ENCODE measurements at regions not wholly inside any gene's neighbourhood (a gene's known extent, or its start where the extent isn't known, plus 50 kb on each side); places are given as distances from the start of the nearest gene placed in this dataset.
A peak's percentile ranks its signal among the peaks of the same experiment; 100 is the strongest.

GRCh38 chr9:81474125-81474524 is 215.2 kb downstream of the TLE1 start:
- WGBS: 92% methylated on average over 3 of the region's 3 CpGs
- no peak for DNase-seq (ENCODE audit: low read depth in 6 of 9, low spot score in 9 of 9)
- no peak overlapping the region for H3K27ac ChIP-seq (ENCODE audit: low read depth in 1 of 2, low read length in 1 of 2)

GRCh38 chr9:81473708-81474107 is 215.6 kb downstream of the TLE1 start:
- Histone ChIP-seq H3K9me3 (ENCODE audit: control insufficient read depth in 2 of 2, insufficient read depth in 1 of 2, low read length in 1 of 2) (no peaks in the 10 kb centered on the region), H3K4me3 (ENCODE audit: low read length in 2 of 2) (no peak overlapping the region), H3K4me1 (ENCODE audit: control insufficient read depth in 2 of 2, insufficient read depth in 2 of 2, low read length in 2 of 2) (peaks cover 3 to 10% of the 10 kb centered on the region in 2 donors), H3K36me3 (ENCODE audit: control insufficient read depth in 2 of 2, insufficient read depth in 2 of 2, low read length in 1 of 2) (no peaks in the 10 kb centered on the region), H3K27me3 (ENCODE audit: control insufficient read depth in 2 of 2, insufficient read depth in 1 of 2, low read length in 1 of 2) (no peaks in the 10 kb centered on the region), H3K27ac (ENCODE audit: low read depth in 1 of 2, low read length in 1 of 2) (no peak overlapping the region)
- 98% methylated on average over 1 of the region's 1 CpG for WGBS
- no peak for DNase-seq (ENCODE audit: low read depth in 6 of 9, low spot score in 9 of 9)

More at GRCh38 chr9:81474125-81474524, 215.2 kb downstream of the TLE1 start:
- Histone ChIP-seq H3K27me3 (ENCODE audit: control insufficient read depth in 2 of 2, insufficient read depth in 1 of 2, low read length in 1 of 2) (no peaks in the 10 kb centered on the region), H3K36me3 (ENCODE audit: control insufficient read depth in 2 of 2, insufficient read depth in 2 of 2, low read length in 1 of 2) (no peaks in the 10 kb centered on the region), H3K4me3 (ENCODE audit: low read length in 2 of 2) (no peak overlapping the region), H3K4me1 (ENCODE audit: control insufficient read depth in 2 of 2, insufficient read depth in 2 of 2, low read length in 2 of 2) (peaks cover 3 to 10% of the 10 kb centered on the region in 2 donors), H3K9me3 (ENCODE audit: control insufficient read depth in 2 of 2, insufficient read depth in 1 of 2, low read length in 1 of 2) (no peaks in the 10 kb centered on the region)

GRCh38 chr9:81473206-81473605 is 216.1 kb downstream of the TLE1 start:
- 93% methylated on average over 2 of the region's 2 CpGs for WGBS

GRCh38 chr9:81472701-81473100 is 216.6 kb downstream of the TLE1 start:
- peak in 1 of 9 donors; percentile 32 for DNase-seq (ENCODE audit: low read depth in 6 of 9, low spot score in 9 of 9)
- Histone ChIP-seq H3K27ac (ENCODE audit: low read depth in 1 of 2, low read length in 1 of 2) (no peak overlapping the region), H3K4me1 (ENCODE audit: control insufficient read depth in 2 of 2, insufficient read depth in 2 of 2, low read length in 2 of 2) (peaks cover 3 to 10% of the 10 kb centered on the region in 2 donors), H3K4me3 (ENCODE audit: low read length in 2 of 2) (no peak overlapping the region), H3K27me3 (ENCODE audit: control insufficient read depth in 2 of 2, insufficient read depth in 1 of 2, low read length in 1 of 2) (no peaks in the 10 kb centered on the region), H3K9me3 (ENCODE audit: control insufficient read depth in 2 of 2, insufficient read depth in 1 of 2, low read length in 1 of 2) (no peaks in the 10 kb centered on the region), H3K36me3 (ENCODE audit: control insufficient read depth in 2 of 2, insufficient read depth in 2 of 2, low read length in 1 of 2) (no peaks in the 10 kb centered on the region)
- 93% methylated on average over 10 of the region's 10 CpGs for WGBS

More at GRCh38 chr9:81473206-81473605, 216.1 kb downstream of the TLE1 start:
- no peaks in the 10 kb centered on the region for H3K9me3 ChIP-seq (ENCODE audit: control insufficient read depth in 2 of 2, insufficient read depth in 1 of 2, low read length in 1 of 2)
- no peak overlapping the region for H3K27ac ChIP-seq (ENCODE audit: low read depth in 1 of 2, low read length in 1 of 2)
- H3K36me3 ChIP-seq (ENCODE audit: control insufficient read depth in 2 of 2, insufficient read depth in 2 of 2, low read length in 1 of 2): no peaks in the 10 kb centered on the region
- no peaks in the 10 kb centered on the region for H3K27me3 ChIP-seq (ENCODE audit: control insufficient read depth in 2 of 2, insufficient read depth in 1 of 2, low read length in 1 of 2)
- no peak overlapping the region for H3K4me3 ChIP-seq (ENCODE audit: low read length in 2 of 2)
- peak in 1 of 9 donors; percentile 8 for DNase-seq (ENCODE audit: low read depth in 6 of 9, low spot score in 9 of 9)
- peaks cover 3 to 10% of the 10 kb centered on the region in 2 donors for H3K4me1 ChIP-seq (ENCODE audit: control insufficient read depth in 2 of 2, insufficient read depth in 2 of 2, low read length in 2 of 2)

- peaks cover 3 to 10% of the 10 kb centered on the region in 2 donors for H3K4me1 ChIP-seq (ENCODE audit: control insufficient read depth in 2 of 2, insufficient read depth in 2 of 2, low read length in 2 of 2)
- no peak overlapping the region for H3K27ac ChIP-seq (ENCODE audit: low read depth in 1 of 2, low read length in 1 of 2)
- no peaks in the 10 kb centered on the region for H3K9me3 ChIP-seq (ENCODE audit: control insufficient read depth in 2 of 2, insufficient read depth in 1 of 2, low read length in 1 of 2)
- H3K27me3 ChIP-seq (ENCODE audit: control insufficient read depth in 2 of 2, insufficient read depth in 1 of 2, low read length in 1 of 2): no peaks in the 10 kb centered on the region
- DNase-seq (ENCODE audit: low read depth in 6 of 9, low spot score in 9 of 9): no peak
- 76% methylated on average over 3 of the region's 3 CpGs for WGBS
- H3K4me3 ChIP-seq (ENCODE audit: low read length in 2 of 2): no peak overlapping the region
- no peaks in the 10 kb centered on the region for H3K36me3 ChIP-seq (ENCODE audit: control insufficient read depth in 2 of 2, insufficient read depth in 2 of 2, low read length in 1 of 2)
These were observed 218.5 kb downstream of the TLE1 start for GRCh38 chr9:81470864-81471263.

GRCh38 chr9:81468084-81468595 is 221.2 kb downstream of the TLE1 start:
- H3K9me3 ChIP-seq (ENCODE audit: control insufficient read depth in 2 of 2, insufficient read depth in 1 of 2, low read length in 1 of 2): no peaks in the 10 kb centered on the region
- no peak overlapping the region for H3K4me3 ChIP-seq (ENCODE audit: low read length in 2 of 2)
- peaks cover 3 to 6% of the 10 kb centered on the region in 2 donors for H3K4me1 ChIP-seq (ENCODE audit: control insufficient read depth in 2 of 2, insufficient read depth in 2 of 2, low read length in 2 of 2)
- no peak overlapping the region for H3K27ac ChIP-seq (ENCODE audit: low read depth in 1 of 2, low read length in 1 of 2)
- no peak for DNase-seq (ENCODE audit: low read depth in 6 of 9, low spot score in 9 of 9)
- no peaks in the 10 kb centered on the region for H3K27me3 ChIP-seq (ENCODE audit: control insufficient read depth in 2 of 2, insufficient read depth in 1 of 2, low read length in 1 of 2)
- WGBS: 92% methylated on average over 1 of the region's 1 CpG
- H3K36me3 ChIP-seq (ENCODE audit: control insufficient read depth in 2 of 2, insufficient read depth in 2 of 2, low read length in 1 of 2): no peaks in the 10 kb centered on the region

GRCh38 chr9:81466981-81467380 is 222.4 kb downstream of the TLE1 start:
- Histone ChIP-seq H3K4me1 (ENCODE audit: control insufficient read depth in 2 of 2, insufficient read depth in 2 of 2, low read length in 2 of 2) (no peaks in the 10 kb centered on the region), H3K36me3 (ENCODE audit: control insufficient read depth in 2 of 2, insufficient read depth in 2 of 2, low read length in 1 of 2) (no peaks in the 10 kb centered on the region), H3K4me3 (ENCODE audit: low read length in 2 of 2) (no peak overlapping the region), H3K27me3 (ENCODE audit: control insufficient read depth in 2 of 2, insufficient read depth in 1 of 2, low read length in 1 of 2) (no peaks in the 10 kb centered on the region), H3K27ac (ENCODE audit: low read depth in 1 of 2, low read length in 1 of 2) (no peak overlapping the region), H3K9me3 (ENCODE audit: control insufficient read depth in 2 of 2, insufficient read depth in 1 of 2, low read length in 1 of 2) (no peaks in the 10 kb centered on the region)
- 97% methylated on average over 5 of the region's 5 CpGs for WGBS
- no peak for DNase-seq (ENCODE audit: low read depth in 6 of 9, low spot score in 9 of 9)

- no peaks in the 10 kb centered on the region for H3K36me3 ChIP-seq (ENCODE audit: control insufficient read depth in 2 of 2, insufficient read depth in 2 of 2, low read length in 1 of 2)
- no peaks in the 10 kb centered on the region for H3K9me3 ChIP-seq (ENCODE audit: control insufficient read depth in 2 of 2, insufficient read depth in 1 of 2, low read length in 1 of 2)
- WGBS: 16% methylated on average over 6 of the region's 6 CpGs
- no peaks in the 10 kb centered on the region for H3K4me1 ChIP-seq (ENCODE audit: control insufficient read depth in 2 of 2, insufficient read depth in 2 of 2, low read length in 2 of 2)
- no peak overlapping the region for H3K4me3 ChIP-seq (ENCODE audit: low read length in 2 of 2)
- DNase-seq (ENCODE audit: low read depth in 6 of 9, low spot score in 9 of 9): peak in 1 of 9 donors; percentile 6
- no peaks in the 10 kb centered on the region for H3K27me3 ChIP-seq (ENCODE audit: control insufficient read depth in 2 of 2, insufficient read depth in 1 of 2, low read length in 1 of 2)
- no peak overlapping the region for H3K27ac ChIP-seq (ENCODE audit: low read depth in 1 of 2, low read length in 1 of 2)
These were observed 223.8 kb downstream of the TLE1 start for GRCh38 chr9:81465468-81466011.

- Histone ChIP-seq H3K9me3 (ENCODE audit: control insufficient read depth in 2 of 2, insufficient read depth in 1 of 2, low read length in 1 of 2) (no peaks in the 10 kb centered on the region), H3K36me3 (ENCODE audit: control insufficient read depth in 2 of 2, insufficient read depth in 2 of 2, low read length in 1 of 2) (no peaks in the 10 kb centered on the region), H3K4me1 (ENCODE audit: control insufficient read depth in 2 of 2, insufficient read depth in 2 of 2, low read length in 2 of 2) (no peaks in the 10 kb centered on the region), H3K27me3 (ENCODE audit: control insufficient read depth in 2 of 2, insufficient read depth in 1 of 2, low read length in 1 of 2) (no peaks in the 10 kb centered on the region), H3K4me3 (ENCODE audit: low read length in 2 of 2) (no peak overlapping the region), H3K27ac (ENCODE audit: low read depth in 1 of 2, low read length in 1 of 2) (no peak overlapping the region)
- DNase-seq (ENCODE audit: low read depth in 6 of 9, low spot score in 9 of 9): no peak
These were observed 226.5 kb downstream of the TLE1 start for GRCh38 chr9:81462801-81463200.
